IPS-20b (cell line): ENCODE measurements at regions not wholly inside any gene's neighbourhood (a gene's known extent, or its start where the extent isn't known, plus 50 kb on each side); places are given as distances from the start of the nearest gene placed in this dataset.

Experiments
- H3K27ac ChIP-seq: one replicate; pipeline ENCODE4 v1.5.1; 2013; ENCODE audit warnings: low read length
- H3K27me3 ChIP-seq: 2 replicates; pipeline ENCODE4 v1.6.1; 2013; ENCODE audit warnings: mild to moderate bottlenecking, low read length, inconsistent platforms; ENCODE audit not compliant: insufficient read depth
- H3K36me3 ChIP-seq: 2 replicates; pipeline ENCODE4 v1.6.1; 2013; ENCODE audit warnings: low read depth, mild to moderate bottlenecking, inconsistent platforms, low read length, moderate library complexity; ENCODE audit not compliant: insufficient read depth
- H3K4me1 ChIP-seq: 2 replicates; pipeline ENCODE4 v1.6.1; 2013; ENCODE audit warnings: mild to moderate bottlenecking, control low read depth, inconsistent platforms, low read length, moderate library complexity; ENCODE audit not compliant: insufficient read depth
- H3K4me3 ChIP-seq: 2 replicates; pipeline ENCODE4 v1.5.1; 2013; ENCODE audit warnings: mild to moderate bottlenecking, low read length, inconsistent platforms
- H3K9ac ChIP-seq: 2 replicates; pipeline ENCODE4 v1.6.1; 2013; ENCODE audit warnings: low read depth, mild to moderate bottlenecking, inconsistent platforms, low read length, moderate library complexity
- H3K9me3 ChIP-seq: 2 replicates; pipeline ENCODE4 v1.6.1; 2013; ENCODE audit warnings: mild to moderate bottlenecking, low read depth, low read length, inconsistent platforms; ENCODE audit not compliant: insufficient read depth

DNA sequence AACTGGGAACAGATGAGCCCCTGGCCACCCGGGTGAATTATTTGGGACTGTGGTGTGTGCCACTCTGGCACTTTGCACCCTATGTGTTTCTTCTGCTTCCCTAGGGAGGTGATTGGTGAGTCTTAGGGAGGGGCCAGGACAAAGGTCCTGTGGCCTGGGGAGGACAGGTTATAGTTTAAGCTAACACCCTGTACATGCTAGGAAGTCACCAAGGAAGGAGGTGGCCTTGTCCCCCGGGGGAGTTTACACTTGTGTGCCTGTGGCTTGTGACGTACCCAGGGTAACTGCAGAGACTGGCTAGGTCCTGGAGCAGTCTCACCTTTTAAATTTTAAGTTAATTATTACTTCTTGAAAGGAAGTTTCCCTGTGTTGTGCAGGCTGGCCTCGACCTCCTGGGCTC lies 196.2 kb downstream of the BAMBI start:
- Histone ChIP-seq H3K27ac (no peak overlapping the region), H3K4me3 (no peak overlapping the region), H3K36me3 (no peaks in the 10 kb centered on the region), H3K27me3 (peaks cover 13% of the 10 kb centered on the region; the same call in 1 of the 2 replicates), H3K9ac (no peak overlapping the region), H3K4me1 (peaks cover 9% of the 10 kb centered on the region; the same call in 1 of the 2 replicates), H3K9me3 (no peaks in the 10 kb centered on the region)

DNA sequence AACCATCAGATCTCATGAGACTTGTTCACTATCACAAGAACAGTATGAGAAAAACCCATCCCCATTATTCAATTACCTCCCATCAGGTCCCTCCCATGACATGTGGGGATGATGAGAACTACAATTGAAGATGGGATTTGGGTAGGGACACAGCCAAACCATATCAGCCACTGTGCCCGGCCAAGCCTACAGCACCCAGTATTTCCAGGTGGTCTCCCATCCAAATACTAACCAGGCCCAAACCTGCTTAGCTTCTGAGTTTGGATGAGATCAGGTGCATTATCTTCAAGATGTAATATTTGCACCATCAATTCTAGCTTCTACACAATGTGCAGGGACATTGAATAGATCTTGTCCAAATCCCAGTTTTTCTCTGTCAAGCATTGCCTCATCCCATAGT lies 196.9 kb downstream of the BAMBI start:
- H3K27me3 ChIP-seq, result peaks cover 13% of the 10 kb centered on the region; the same call in 1 of the 2 replicates
- H3K9me3 ChIP-seq, result no peaks in the 10 kb centered on the region
- H3K9ac ChIP-seq, result no peak overlapping the region
- H3K4me3 ChIP-seq, result no peak overlapping the region
- no peaks in the 10 kb centered on the region for H3K36me3 ChIP-seq
- peaks cover 9% of the 10 kb centered on the region; the same call in 1 of the 2 replicates for H3K4me1 ChIP-seq
- no peak overlapping the region for H3K27ac ChIP-seq

DNA sequence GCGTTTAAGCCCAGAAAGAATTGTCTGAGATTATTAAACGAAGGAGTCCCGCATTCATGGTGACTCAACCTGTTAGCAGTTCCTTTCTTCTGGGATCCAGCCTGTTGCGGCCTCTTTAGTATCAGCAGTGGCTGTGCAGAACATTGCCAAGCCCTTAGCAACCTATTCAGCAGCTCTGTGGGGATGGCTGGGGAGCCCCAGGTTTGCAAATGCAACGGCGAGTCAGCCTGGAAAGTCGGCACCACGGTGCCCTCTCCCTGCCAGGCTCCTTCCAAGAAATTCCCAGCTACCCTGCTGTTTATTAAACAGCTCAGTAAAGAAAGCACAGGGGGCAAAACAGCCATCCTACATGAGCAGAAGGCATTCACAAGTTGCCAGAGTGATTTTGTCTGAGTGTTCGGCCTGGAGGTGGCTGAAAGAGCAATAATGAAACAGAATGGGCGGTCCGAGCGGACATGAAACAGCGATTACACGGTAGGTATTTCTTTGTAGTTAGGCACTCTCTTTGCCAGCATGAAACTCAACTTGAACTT lies 198.3 kb downstream of the BAMBI start:
- no peaks in the 10 kb centered on the region for H3K9me3 ChIP-seq
- H3K9ac ChIP-seq, result no peak overlapping the region
- H3K27me3 ChIP-seq, result peaks cover 13% of the 10 kb centered on the region; the same call in 1 of the 2 replicates
- H3K4me3 ChIP-seq, result peak overlapping the region; percentile 38; the same call in 1 of the 2 replicates
- peaks cover 9% of the 10 kb centered on the region; the same call in 1 of the 2 replicates for H3K4me1 ChIP-seq
- no peak overlapping the region for H3K27ac ChIP-seq
- no peaks in the 10 kb centered on the region for H3K36me3 ChIP-seq

DNA sequence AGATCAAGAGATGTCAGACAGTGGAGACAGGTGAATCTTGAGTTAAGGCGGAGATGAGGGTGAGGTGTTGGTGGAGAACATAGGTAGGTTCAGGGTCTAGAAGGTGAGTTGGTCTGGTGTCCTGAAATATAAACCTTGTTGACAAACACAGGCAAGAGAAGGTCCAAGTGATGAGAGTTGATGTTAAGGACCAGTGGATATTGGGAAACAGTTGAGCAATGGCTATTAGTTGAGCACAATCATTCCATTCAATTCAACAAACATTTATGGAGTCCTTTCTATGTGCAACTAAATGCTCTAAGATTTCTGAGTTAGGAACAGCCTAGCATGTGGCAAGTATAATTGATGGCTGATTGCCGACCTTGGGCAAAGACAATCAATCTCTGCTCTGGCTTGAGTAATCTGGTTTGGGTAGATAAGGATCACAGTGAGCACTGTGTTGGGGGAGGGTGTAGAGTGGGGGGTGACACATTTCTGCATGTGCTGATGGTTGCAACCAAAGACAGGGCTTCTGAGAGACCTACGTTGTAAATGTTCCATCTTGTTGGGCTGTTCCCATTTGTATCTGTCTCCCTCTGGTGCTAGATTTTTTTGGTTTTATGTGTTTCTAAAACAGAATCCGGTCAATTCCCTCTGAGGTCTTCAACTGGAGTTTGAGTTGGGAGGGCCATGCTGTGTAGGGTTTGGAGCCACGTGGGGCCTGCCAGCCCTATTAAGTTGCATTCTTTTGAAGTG lies 201.1 kb downstream of the BAMBI start:
- Histone ChIP-seq H3K27me3 (peaks cover 13% of the 10 kb centered on the region; the same call in 1 of the 2 replicates), H3K4me3 (no peak overlapping the region), H3K4me1 (peaks cover 9% of the 10 kb centered on the region; the same call in 1 of the 2 replicates), H3K9ac (no peak overlapping the region), H3K9me3 (no peaks in the 10 kb centered on the region), H3K36me3 (no peaks in the 10 kb centered on the region), H3K27ac (no peak overlapping the region)

DNA sequence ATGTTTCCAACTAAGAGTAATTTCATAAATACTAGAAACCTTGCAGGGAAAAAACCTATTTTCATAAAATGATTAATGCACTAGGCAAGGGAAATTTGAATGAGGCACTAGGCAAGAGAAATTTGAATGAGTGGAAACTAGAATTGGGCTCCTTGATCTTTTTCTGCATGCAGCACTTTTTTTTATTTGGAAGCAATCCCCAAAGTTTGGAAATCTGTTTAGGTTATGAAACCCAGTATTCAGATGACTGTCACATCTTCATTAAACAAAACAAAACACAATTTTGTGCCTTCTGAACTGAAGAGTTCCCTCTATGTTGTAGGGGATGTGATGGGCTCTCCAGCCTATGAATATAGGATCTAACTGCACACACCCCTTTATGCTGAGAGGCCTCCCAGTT lies 201.9 kb downstream of the BAMBI start:
- Histone ChIP-seq H3K27me3 (peaks cover 13% of the 10 kb centered on the region; the same call in 1 of the 2 replicates), H3K9ac (no peak overlapping the region), H3K27ac (no peak overlapping the region), H3K4me1 (peaks cover 9% of the 10 kb centered on the region; the same call in 1 of the 2 replicates), H3K4me3 (no peak overlapping the region), H3K9me3 (no peaks in the 10 kb centered on the region), H3K36me3 (no peaks in the 10 kb centered on the region)

DNA sequence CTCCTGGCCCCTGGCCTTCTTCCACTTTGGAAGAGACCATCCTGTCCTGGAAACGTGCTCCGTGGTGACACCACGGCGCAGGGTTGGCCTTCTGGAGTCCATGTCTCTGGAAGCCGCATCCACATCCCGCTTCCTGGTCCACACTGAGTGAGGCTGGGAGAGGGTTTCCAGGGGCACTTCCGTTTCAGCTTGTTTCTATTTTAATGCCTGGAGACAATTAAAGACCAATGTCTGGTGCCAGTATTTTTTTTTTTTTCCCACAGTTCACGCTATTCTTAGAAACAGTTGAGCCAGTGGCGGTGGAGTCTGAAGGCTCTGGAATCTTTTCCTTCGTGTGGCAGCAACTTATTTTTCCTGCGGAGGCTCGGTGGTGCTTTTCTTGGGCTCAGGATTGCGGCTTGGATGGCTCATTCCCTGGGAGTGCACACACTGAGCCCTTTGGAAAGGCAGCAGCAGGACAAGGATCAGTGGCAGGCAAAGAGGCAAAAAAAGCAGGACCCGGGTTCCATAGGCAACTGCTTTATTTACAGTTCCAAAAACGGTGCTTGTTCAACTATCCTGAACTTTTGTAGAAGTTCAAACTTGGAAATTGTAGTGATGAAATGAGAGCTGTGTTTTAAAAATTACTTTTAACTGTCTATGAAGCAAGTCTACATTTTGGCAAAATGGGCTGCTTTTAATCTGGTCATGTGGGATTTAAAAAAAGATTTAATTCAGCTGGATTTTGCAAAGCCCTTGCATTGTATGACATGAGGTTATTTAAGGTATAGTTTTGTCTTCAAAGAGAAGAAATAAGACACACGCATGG lies 202.8 kb downstream of the BAMBI start:
- H3K4me3 ChIP-seq, result no peak overlapping the region
- H3K9me3 ChIP-seq, result no peaks in the 10 kb centered on the region
- peaks cover 13% of the 10 kb centered on the region; the same call in 1 of the 2 replicates for H3K27me3 ChIP-seq
- H3K9ac ChIP-seq, result no peak overlapping the region
- no peak overlapping the region for H3K27ac ChIP-seq
- H3K4me1 ChIP-seq, result peaks cover 9% of the 10 kb centered on the region; the same call in 1 of the 2 replicates
- H3K36me3 ChIP-seq, result no peaks in the 10 kb centered on the region

DNA sequence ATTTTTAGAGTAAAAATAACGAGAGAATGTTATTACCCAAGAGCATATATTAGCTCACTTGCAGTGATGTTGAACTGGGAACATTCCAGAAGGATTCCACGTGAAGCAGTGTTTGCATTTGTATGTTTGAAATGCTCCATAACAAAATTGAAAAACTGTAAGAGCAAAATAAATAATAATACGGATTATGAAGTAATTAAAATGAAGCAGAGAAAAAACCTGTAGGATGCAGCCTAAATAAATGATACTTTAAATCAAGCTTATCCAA lies 203.3 kb downstream of the BAMBI start:
- peaks cover 13% of the 10 kb centered on the region; the same call in 1 of the 2 replicates for H3K27me3 ChIP-seq
- H3K36me3 ChIP-seq, result no peaks in the 10 kb centered on the region
- H3K9me3 ChIP-seq, result no peaks in the 10 kb centered on the region
- H3K27ac ChIP-seq, result no peak overlapping the region
- H3K4me1 ChIP-seq, result peaks cover 9% of the 10 kb centered on the region; the same call in 1 of the 2 replicates
- no peak overlapping the region for H3K9ac ChIP-seq
- H3K4me3 ChIP-seq, result no peak overlapping the region

DNA sequence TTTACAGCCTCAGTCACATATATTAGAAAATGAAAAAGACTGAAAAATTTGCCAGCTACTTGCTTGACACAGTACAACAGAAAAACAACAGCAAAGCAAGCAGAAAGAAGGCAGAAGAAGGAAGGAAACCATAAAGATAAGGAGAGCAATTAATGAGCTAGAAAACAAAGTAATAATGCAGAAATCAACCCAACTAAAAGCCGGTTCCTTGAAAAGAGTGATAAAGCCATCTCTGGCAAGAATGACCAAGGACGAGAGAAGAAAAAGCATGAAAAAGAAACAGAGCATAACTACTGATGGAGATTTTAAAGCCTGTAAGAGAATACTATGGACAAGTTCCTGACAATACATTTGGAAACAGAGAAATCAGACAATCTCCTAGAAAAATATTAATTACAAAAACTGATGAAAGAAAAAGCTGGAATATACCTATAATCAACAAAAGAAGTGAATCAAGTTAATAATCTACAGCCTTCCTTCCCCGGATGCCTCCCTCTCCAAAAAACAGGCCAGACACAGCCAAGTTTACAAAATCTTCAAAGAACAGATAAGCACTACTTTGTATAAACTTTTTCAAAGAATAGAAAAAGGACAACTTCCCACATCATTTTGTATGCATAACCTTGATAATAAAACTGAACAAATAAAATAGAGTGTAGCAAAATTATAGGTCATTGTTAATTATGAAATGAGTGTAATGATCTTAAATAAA lies 204.0 kb downstream of the BAMBI start:
- H3K4me3 ChIP-seq, result no peak overlapping the region
- H3K27me3 ChIP-seq, result peaks cover 13% of the 10 kb centered on the region; the same call in 1 of the 2 replicates
- H3K36me3 ChIP-seq, result no peaks in the 10 kb centered on the region
- H3K27ac ChIP-seq, result no peak overlapping the region
- H3K4me1 ChIP-seq, result peaks cover 3% of the 10 kb centered on the region; the same call in 1 of the 2 replicates
- H3K9ac ChIP-seq, result no peak overlapping the region
- H3K9me3 ChIP-seq, result no peaks in the 10 kb centered on the region

DNA sequence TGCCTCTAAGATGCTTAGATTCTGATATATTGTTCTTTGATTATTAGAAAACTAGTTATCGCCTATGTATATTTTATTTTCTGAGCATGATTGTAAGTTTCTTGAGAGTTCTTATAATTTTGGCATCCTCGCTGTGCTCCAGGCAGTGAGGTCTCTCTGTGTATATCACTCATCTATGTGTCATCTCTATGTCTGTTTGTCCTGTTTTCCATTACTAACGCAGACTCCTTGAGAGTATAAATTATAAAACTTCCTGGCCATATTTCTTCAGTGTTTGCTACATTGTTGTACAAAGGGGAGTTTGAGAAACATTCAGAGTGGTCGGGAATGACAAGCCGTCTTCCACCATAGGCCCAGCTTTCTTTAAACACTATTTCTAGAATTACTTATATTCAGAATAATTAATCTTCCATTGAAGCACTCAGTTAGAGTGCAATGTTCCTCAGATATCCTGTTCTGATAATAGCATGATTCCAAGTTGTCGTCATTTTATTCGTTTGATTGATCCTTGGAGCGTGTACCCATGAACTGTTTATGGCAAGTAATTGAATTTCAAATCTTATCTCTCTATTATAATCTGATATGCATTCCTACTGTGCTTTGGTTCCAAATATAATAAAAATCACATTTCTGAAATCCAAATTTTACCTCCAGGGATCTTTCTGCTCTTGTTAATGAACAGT lies 206.6 kb downstream of the BAMBI start:
- H3K9me3 ChIP-seq, result no peaks in the 10 kb centered on the region
- no peak overlapping the region for H3K27ac ChIP-seq
- H3K9ac ChIP-seq, result no peak overlapping the region
- no peaks in the 10 kb centered on the region for H3K4me1 ChIP-seq
- no peaks in the 10 kb centered on the region for H3K27me3 ChIP-seq
- H3K36me3 ChIP-seq, result no peaks in the 10 kb centered on the region
- H3K4me3 ChIP-seq, result no peak overlapping the region

DNA sequence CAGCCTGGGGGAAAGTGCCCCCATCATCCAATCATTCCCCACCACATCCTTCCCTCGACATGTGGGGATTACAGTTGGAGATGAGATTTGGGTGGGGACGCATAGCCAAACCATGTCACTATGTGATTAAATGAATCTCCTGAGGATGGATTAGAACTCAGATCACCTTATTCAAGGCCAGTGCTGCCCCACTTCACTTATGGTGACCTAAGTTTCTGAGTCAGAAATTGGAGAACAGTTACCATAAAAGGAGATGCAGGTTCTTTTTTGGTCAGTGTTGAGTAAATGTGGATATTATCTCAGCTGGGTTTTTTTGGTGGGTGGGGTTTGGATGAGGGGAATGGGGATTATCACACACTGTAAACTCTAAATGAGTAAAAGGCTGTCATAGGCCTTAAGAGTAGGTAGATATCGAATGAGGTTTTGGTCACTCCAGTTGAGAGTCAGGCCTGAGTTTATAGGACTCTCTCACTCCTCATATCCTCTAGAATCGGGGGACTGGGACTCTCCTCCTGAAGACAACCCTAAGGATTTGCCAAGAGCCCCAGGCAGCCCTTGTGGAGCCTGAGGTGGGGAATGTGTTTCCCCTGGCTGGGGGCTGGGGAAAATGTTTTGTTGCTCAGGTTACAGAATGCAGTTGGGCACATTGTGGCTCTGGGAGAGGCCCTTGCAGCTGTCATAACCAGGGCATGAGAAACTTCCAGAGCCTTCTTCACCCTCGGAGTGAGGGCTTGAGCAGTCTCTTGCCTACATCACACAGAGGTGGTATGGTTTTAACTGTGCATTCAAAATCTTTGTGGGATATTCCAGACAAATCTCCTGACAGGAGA lies 213.0 kb downstream of the BAMBI start:
- Histone ChIP-seq H3K4me1 (no peaks in the 10 kb centered on the region), H3K9me3 (no peaks in the 10 kb centered on the region), H3K27me3 (no peaks in the 10 kb centered on the region), H3K4me3 (no peak overlapping the region), H3K27ac (no peak overlapping the region), H3K9ac (no peak overlapping the region), H3K36me3 (no peaks in the 10 kb centered on the region)
